HepG2 (cell line): ENCODE measurements at regions not wholly inside any gene's neighbourhood (a gene's known extent, or its start where the extent isn't known, plus 50 kb on each side); places are given as distances from the start of the nearest gene placed in this dataset.

Experiments
- ATAC-seq: fragments of 200-7000 bp; cut with Tn5 transposase; 3 replicates; pipeline ENCODE4 v1.9.1; 2020; ENCODE audit warnings: mild to moderate bottlenecking, moderate library complexity
- BruUV-seq: library from RNA; stranded (reverse); fragments of 400-500 nt; replicated peaks from 2 replicates; lab custom pipeline; 2021; lab: Mats Ljungman, UMichigan
- CTCF ChIA-PET: fragments of 300-600 bp; formaldehyde crosslinking; extraction: SDS; loops from one replicate; lab custom pipeline; 2021; ENCODE audit warnings: low total read pairs, inconsistent platforms, low intra/inter-chr PET ratio; lab: Yijun Ruan, JAX
- POLR2A ChIA-PET: fragments of 350-600 bp; sonication (Branson Sonifier 250); formaldehyde crosslinking; loops from one replicate; lab custom pipeline; 2020; ENCODE audit warnings: antibody characterized with exemption, inconsistent platforms; lab: Yijun Ruan, JAX
- DNase-seq: peaks from one replicate; pipeline ENCODE4 v3.0.0-alpha.2; 2015; ENCODE audit warnings: low spot score
- FAIRE-seq: peaks from 3 replicates; lab custom pipeline; 2011; peaks lifted over from hg19 to GRCh38; lab: Jason Lieb, UNC
- H2AFZ ChIP-seq: one replicate; pipeline ENCODE4 v1.6.1; 2011; ENCODE audit warnings: low read length, inconsistent platforms
- H3K27ac ChIP-seq: fragments of 300-600 bp; 3 replicates; pipeline ENCODE4 v1.8.0; 2011; ENCODE audit warnings: mixed run types, mild to moderate bottlenecking, mixed read lengths, low read length, inconsistent platforms; ENCODE audit not compliant: insufficient read depth; ENCODE audit errors: extremely low read length
- H3K27me3 ChIP-seq, 2 experiments: fragments of 200-600 bp in 1 of 2; 2 replicates in 1 of 2; 3 replicates in 1 of 2; pipeline versions ENCODE4 v1.6.0 to v1.8.0; 2011; ENCODE audit warnings: low read length in 2 of 2, mild to moderate bottlenecking in 2 of 2, moderate library complexity in 2 of 2, inconsistent platforms in 1 of 2; ENCODE audit not compliant: insufficient read depth in 2 of 2, control insufficient read depth in 1 of 2
- H3K36me3 ChIP-seq, 2 experiments: fragments of 200-600 bp in 1 of 2; replicated peaks in 1 of 2; 2 replicates in 1 of 2; 3 replicates in 1 of 2; pipeline versions ENCODE4 v1.5.1 to v1.8.0; 2011; ENCODE audit warnings: low read length in 2 of 2, inconsistent platforms in 1 of 2; ENCODE audit not compliant: insufficient read depth in 2 of 2, control insufficient read depth in 1 of 2
- H3K4me1 ChIP-seq: 2 replicates; pipeline ENCODE4 v1.5.1; 2012; ENCODE audit warnings: low read length, inconsistent platforms; ENCODE audit not compliant: insufficient read depth
- H3K4me2 ChIP-seq: 2 replicates; pipeline ENCODE4 v1.6.0; 2011; ENCODE audit warnings: low read depth, low read length, inconsistent platforms
- H3K4me3 ChIP-seq, 3 experiments: fragments of 200-600 bp in 1 of 3; sonication (generic), shearing (Covaris generic) in 1 of 3; replicated peaks in 1 of 3; 2 replicates each; pipeline ENCODE4 v1.5.1; 2011 to 2016; ENCODE audit warnings: low read length in 3 of 3, inconsistent platforms in 2 of 3, low read depth in 2 of 3, mild to moderate bottlenecking in 2 of 3, control low read depth in 1 of 3, mixed read lengths in 1 of 3; ENCODE audit not compliant: insufficient read depth in 1 of 3
- H3K79me2 ChIP-seq: one replicate; pipeline ENCODE4 v1.6.1; 2011; ENCODE audit warnings: low read length, inconsistent platforms; ENCODE audit not compliant: insufficient read depth
- H3K9ac ChIP-seq: 2 replicates; pipeline ENCODE4 v1.6.0; 2011; ENCODE audit warnings: mild to moderate bottlenecking, low read depth, low read length, inconsistent platforms; ENCODE audit not compliant: insufficient read depth
- H3K9me3 ChIP-seq: 2 replicates; pipeline ENCODE4 v1.5.1; 2012; ENCODE audit warnings: mild to moderate bottlenecking, low read length
- H4K20me1 ChIP-seq: 2 replicates; pipeline ENCODE4 v1.6.0; 2011; ENCODE audit warnings: inconsistent platforms, mild to moderate bottlenecking, low read length, moderate library complexity; ENCODE audit not compliant: insufficient read depth
- FOXC1 ChIP-seq: sonication (generic); formaldehyde crosslinking; IDR thresholded peaks from 2 replicates; pipeline ENCODE4 v1.8.0; 2022; ENCODE audit warnings: mild to moderate bottlenecking, missing genetic modification reagents, borderline replicate concordance
- GABPA ChIP-seq, 2 experiments: IDR thresholded peaks; 2 replicates each; pipeline ENCODE4 v1.6.1; 2011 to 2016; ENCODE audit warnings: low read depth in 2 of 2, low read length in 1 of 2, missing biosample characterization in 1 of 2, missing genetic modification characterization in 1 of 2
- GATAD1 ChIP-seq: IDR thresholded peaks from 2 replicates; pipeline ENCODE4 v1.6.1; 2016; ENCODE audit warnings: missing genetic modification reagents, missing compliant biosample characterization
- PHF5A ChIP-seq: IDR thresholded peaks from one replicate; pipeline ENCODE4 v1.6.1; 2018; ENCODE audit warnings: low read depth, missing genetic modification reagents; ENCODE audit not compliant: unreplicated experiment
- U2AF1 ChIP-seq: fragments of 200-400 bp; formaldehyde crosslinking; optimal IDR thresholded peaks from 2 replicates; pipeline ENCODE3; 2017; ENCODE audit warnings: mild to moderate bottlenecking, low read depth, low read length
- ZNF235 ChIP-seq: sonication (generic); formaldehyde crosslinking; IDR thresholded peaks from 2 replicates; pipeline ENCODE4 v1.8.1; 2023; ENCODE audit warnings: mild to moderate bottlenecking, missing genetic modification reagents, borderline replicate concordance
- ZNF317 ChIP-seq: sonication (generic); formaldehyde crosslinking; IDR thresholded peaks from 2 replicates; pipeline ENCODE4 v1.5.0; 2020; ENCODE audit warnings: mild to moderate bottlenecking, missing genetic modification reagents
- ZSCAN31 ChIP-seq: sonication (generic); formaldehyde crosslinking; IDR thresholded peaks from 2 replicates; pipeline ENCODE4 v1.5.0; 2020; ENCODE audit warnings: low read depth, mild to moderate bottlenecking, missing genetic modification reagents
- WGBS: methylation state at CpG from one replicate; pipeline ENCODE4 v1.1.6; 2017; ENCODE audit warnings: low lambda C conversion rate; 5-methylcytosine and 5-hydroxymethylcytosine counted together
- in situ Hi-C: cut with HindIII; loops from 2 replicates; pipeline ENCODE4 v1.10.0; 2017; ENCODE audit warnings: low pct_unique_long_range_greater_than_20kb; ENCODE audit not compliant: extremely low pct_ligation_motif_present
- intact Hi-C: fragments of 100-400 bp; cut with micrococcal nuclease; formaldehyde crosslinking; loops from one replicate; pipeline ENCODE4 v1.10.0; 2022; ENCODE audit not compliant: unreplicated experiment

- no peak for TF ChIP-seq GATAD1 (CRISPR knock-in tag)
Measured at GRCh38 chr4:185890196-185890595, 78.2 kb upstream of the SORBS2 start (continued).

- H4K20me1 ChIP-seq = no peaks in the 10 kb centered on the region
- H3K4me3 ChIP-seq = no peak overlapping the region
- POLR2A ChIA-PET = no interaction called here
- DNase-seq = no peak
- CTCF ChIA-PET = no interaction called here
- H2AFZ ChIP-seq = no peak overlapping the region
- no peaks in the 10 kb centered on the region for H3K79me2 ChIP-seq
- H3K36me3 ChIP-seq = no peaks in the 10 kb centered on the region
- H3K9ac ChIP-seq = no peak overlapping the region
- no peaks in the 10 kb centered on the region; a peak in 1 of 5 replicates for H3K27me3 ChIP-seq
- 8% methylated on average over 2 of the region's 2 CpGs for whole genome bisulfite sequencing
- ATAC-seq = no peak
- no TSS peak for BruUV-seq
- intact Hi-C loops = no loop called here
- H3K4me1 ChIP-seq = no peaks in the 10 kb centered on the region
- no peak overlapping the region for H3K4me2 ChIP-seq
- TF ChIP-seq FOXC1 (CRISPR knock-in tag) = no peak
- no peak for TF ChIP-seq U2AF1
- no peak for TF ChIP-seq ZSCAN31 (CRISPR knock-in tag)
- no peak for FAIRE-seq
- in situ Hi-C loops = no loop called here
- no peak overlapping the region for H3K27ac ChIP-seq
- H3K9me3 ChIP-seq = peaks cover 8% of the 10 kb centered on the region
Measured at GRCh38 chr4:185892165-185892564, 80.2 kb upstream of the SORBS2 start.

GRCh38 chr4:185893500-185893899 is 81.5 kb upstream of the SORBS2 start:
- no peaks in the 10 kb centered on the region; a peak in 1 of 5 replicates for H3K27me3 ChIP-seq
- FAIRE-seq = no peak
- no peak for TF ChIP-seq GABPA (IDR thresholded peaks at IDR 0.05; ENCODE audit: low read depth, low read length)
- no peak for TF ChIP-seq GABPA (CRISPR knock-in tag; IDR thresholded peaks at IDR 0.05; ENCODE audit: low read depth)
- no peak for TF ChIP-seq ZNF235
- TF ChIP-seq ZNF317 (CRISPR knock-in tag) = peak; percentile 94
- TF ChIP-seq PHF5A (CRISPR knock-in tag) = no peak
- TF ChIP-seq, all 625 proteins: peak for 1
- no peak overlapping the region for H2AFZ ChIP-seq
- BruUV-seq = no TSS peak
- H3K4me1 ChIP-seq = no peaks in the 10 kb centered on the region
- ChIA-PET CTCF (no interaction called here), POLR2A (no interaction called here)
- WGBS = 50% methylated on average over 4 of the region's 4 CpGs
- H4K20me1 ChIP-seq = no peaks in the 10 kb centered on the region
- no peak overlapping the region for H3K27ac ChIP-seq
- no peak overlapping the region for H3K4me3 ChIP-seq
- DNase-seq = no peak
- no peaks in the 10 kb centered on the region for H3K36me3 ChIP-seq
- intact Hi-C loops (no loop called here), in situ Hi-C loops (no loop called here)
- no peak overlapping the region for H3K4me2 ChIP-seq
- H3K9me3 ChIP-seq = peaks cover 2% of the 10 kb centered on the region
- no peak for ATAC-seq
- no peaks in the 10 kb centered on the region for H3K79me2 ChIP-seq
- no peak overlapping the region for H3K9ac ChIP-seq
